ENCODE measurements at regions not wholly inside any gene's neighbourhood (a gene's known extent, or its start where the extent isn't known, plus 50 kb on each side); places are given as distances from the start of the nearest gene placed in this dataset.

DNA sequence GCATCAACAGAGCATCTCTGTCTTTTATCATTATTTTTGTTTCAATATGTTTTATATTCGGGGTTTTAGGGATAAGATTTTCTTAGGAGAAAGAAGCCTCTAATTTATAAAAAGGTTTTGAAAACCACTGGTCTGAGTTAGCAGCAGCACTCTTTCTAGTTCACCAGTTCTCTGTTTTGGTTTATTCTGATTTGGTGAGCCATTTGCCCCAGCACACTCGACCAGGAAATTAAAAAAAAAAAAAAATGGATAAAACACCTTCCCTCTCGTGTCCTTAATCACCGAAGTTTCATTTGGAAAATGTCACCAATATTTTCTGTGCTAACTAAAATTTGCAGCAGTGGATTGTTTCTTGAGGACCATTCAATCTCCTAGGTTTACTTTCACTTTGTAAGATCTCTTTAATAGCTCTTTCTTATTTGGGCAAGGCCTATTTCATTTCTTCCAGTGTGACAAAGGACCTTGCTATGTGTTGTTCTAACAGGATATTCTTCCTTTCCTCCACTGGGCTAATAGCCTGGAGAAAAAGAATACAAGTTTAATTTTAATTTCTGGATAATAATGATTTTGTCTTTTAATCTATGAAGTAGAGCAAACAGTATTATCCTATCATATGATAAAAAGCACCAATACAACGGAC lies 57.8 kb upstream of the ANXA1 start:
- TF ChIP-seq, protein P1, sequence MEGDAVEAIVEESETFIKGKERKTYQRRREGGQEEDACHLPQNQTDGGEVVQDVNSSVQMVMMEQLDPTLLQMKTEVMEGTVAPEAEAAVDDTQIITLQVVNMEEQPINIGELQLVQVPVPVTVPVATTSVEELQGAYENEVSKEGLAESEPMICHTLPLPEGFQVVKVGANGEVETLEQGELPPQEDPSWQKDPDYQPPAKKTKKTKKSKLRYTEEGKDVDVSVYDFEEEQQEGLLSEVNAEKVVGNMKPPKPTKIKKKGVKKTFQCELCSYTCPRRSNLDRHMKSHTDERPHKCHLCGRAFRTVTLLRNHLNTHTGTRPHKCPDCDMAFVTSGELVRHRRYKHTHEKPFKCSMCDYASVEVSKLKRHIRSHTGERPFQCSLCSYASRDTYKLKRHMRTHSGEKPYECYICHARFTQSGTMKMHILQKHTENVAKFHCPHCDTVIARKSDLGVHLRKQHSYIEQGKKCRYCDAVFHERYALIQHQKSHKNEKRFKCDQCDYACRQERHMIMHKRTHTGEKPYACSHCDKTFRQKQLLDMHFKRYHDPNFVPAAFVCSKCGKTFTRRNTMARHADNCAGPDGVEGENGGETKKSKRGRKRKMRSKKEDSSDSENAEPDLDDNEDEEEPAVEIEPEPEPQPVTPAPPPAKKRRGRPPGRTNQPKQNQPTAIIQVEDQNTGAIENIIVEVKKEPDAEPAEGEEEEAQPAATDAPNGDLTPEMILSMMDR (conservative IDR thresholded peaks at IDR 0.05; ENCODE audit: low read depth in 2 of 2), result no peak
- TF ChIP-seq POLR2AphosphoS5 (IDR thresholded peaks at IDR 0.05; ENCODE audit: low read depth), result no peak
- TF ChIP-seq, protein P2, sequence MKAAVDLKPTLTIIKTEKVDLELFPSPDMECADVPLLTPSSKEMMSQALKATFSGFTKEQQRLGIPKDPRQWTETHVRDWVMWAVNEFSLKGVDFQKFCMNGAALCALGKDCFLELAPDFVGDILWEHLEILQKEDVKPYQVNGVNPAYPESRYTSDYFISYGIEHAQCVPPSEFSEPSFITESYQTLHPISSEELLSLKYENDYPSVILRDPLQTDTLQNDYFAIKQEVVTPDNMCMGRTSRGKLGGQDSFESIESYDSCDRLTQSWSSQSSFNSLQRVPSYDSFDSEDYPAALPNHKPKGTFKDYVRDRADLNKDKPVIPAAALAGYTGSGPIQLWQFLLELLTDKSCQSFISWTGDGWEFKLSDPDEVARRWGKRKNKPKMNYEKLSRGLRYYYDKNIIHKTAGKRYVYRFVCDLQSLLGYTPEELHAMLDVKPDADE (IDR thresholded peaks at IDR 0.05), result no peak
- no peak for TF ChIP-seq EZH2 (IDR thresholded peaks at IDR 0.05; ENCODE audit: low read depth, unreplicated experiment)
- no peak for TF ChIP-seq JUNB (IDR thresholded peaks at IDR 0.05; ENCODE audit: unreplicated experiment)
- TF ChIP-seq EZH2phosphoT487 (IDR thresholded peaks at IDR 0.05; ENCODE audit: unreplicated experiment), result no peak
- TF ChIP-seq NANOG (IDR thresholded peaks at IDR 0.05; ENCODE audit: borderline replicate concordance), result no peak
